ENCODE measurements at regions not wholly inside any gene's neighbourhood (a gene's known extent, or its start where the extent isn't known, plus 50 kb on each side); places are given as distances from the start of the nearest gene placed in this dataset.
A peak's percentile ranks its signal among the peaks of the same experiment; 100 is the strongest.

DNA sequence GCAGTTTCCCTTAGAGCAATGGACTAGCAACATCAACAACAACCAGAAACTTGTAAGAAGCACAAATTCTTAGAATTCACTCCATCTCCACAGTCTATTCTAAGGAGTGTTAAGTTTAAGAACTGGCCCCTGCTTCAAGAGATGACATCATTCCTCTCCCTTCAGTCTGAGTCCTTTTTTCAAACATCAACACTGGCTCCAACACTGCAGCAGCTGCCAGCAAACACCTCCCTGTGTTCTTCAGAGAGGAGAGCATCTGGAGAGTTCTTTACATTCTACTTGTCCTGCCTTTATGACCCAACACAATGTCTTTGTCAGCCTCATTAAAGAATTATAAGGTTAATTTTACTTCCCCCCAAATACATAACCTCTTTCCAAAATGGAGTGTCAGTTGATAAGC lies 122.3 kb downstream of the HNMT start:
- Histone ChIP-seq H3K27me3 (replicated peaks; ENCODE audit: insufficient read depth) (no peaks in the 10 kb centered on the region), H3K36me3 (no peaks in the 10 kb centered on the region), H3K4me3 (no peak overlapping the region), H3K9me3 (no peaks in the 10 kb centered on the region), H3K4me1 (replicated peaks) (no peaks in the 10 kb centered on the region), H3K27ac (no peak overlapping the region)
- intact Hi-C loops (cut with DNase I): no loop called here
- TF ChIP-seq POLR2A (IDR thresholded peaks at IDR 0.05) (no peak), POLR2AphosphoS5 (IDR thresholded peaks at IDR 0.05) (no peak)
- TF ChIP-seq, protein P1, sequence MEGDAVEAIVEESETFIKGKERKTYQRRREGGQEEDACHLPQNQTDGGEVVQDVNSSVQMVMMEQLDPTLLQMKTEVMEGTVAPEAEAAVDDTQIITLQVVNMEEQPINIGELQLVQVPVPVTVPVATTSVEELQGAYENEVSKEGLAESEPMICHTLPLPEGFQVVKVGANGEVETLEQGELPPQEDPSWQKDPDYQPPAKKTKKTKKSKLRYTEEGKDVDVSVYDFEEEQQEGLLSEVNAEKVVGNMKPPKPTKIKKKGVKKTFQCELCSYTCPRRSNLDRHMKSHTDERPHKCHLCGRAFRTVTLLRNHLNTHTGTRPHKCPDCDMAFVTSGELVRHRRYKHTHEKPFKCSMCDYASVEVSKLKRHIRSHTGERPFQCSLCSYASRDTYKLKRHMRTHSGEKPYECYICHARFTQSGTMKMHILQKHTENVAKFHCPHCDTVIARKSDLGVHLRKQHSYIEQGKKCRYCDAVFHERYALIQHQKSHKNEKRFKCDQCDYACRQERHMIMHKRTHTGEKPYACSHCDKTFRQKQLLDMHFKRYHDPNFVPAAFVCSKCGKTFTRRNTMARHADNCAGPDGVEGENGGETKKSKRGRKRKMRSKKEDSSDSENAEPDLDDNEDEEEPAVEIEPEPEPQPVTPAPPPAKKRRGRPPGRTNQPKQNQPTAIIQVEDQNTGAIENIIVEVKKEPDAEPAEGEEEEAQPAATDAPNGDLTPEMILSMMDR (IDR thresholded peaks at IDR 0.05): no peak
- no peak for DNase-seq (ENCODE audit: low spot score)

DNA sequence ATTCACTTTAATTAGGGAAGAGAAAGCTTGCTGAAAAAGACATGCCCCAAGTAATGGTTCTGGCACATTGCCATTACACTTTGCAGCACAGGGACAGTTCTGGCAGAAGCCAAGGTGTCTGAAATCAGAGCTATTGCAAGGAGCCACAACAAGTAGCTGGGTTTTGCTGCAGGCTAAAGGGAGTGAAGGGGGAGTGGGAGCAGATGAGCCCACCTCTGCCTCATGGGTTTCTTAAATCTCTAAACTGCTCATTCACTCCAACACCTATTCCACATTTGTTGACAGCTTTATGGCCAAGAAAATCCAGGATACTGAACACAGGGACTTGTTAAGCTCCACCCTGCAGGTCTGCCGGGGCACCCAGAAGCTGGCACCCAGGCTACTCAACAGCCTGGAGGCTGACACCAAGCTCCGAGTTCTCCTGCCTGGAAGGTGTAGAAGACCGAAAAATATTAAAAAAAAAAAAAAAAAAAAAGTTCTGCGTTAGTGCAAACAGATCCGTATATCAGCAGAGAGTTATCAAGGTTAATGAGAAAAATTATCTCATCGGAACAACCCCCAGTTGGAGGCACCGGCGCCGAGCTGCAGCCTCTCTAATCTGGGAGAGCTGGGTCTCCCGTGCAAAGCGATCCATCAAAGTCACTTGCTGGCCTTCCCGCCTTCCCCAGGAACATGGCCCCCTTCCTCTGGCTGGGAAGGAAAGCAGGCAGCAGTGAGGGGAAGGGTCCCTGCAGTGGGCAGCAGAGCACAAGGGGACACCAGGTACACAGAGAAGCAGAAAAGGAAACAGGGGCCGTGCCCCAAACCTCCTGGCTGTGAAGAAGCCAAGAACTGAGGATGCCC lies 123.7 kb downstream of the HNMT start:
- WGBS: 40% methylated on average over 13 of the region's 13 CpGs
- no peak overlapping the region for H3K4me3 ChIP-seq
- DNase-seq (ENCODE audit: low spot score): peak; percentile 12

DNA sequence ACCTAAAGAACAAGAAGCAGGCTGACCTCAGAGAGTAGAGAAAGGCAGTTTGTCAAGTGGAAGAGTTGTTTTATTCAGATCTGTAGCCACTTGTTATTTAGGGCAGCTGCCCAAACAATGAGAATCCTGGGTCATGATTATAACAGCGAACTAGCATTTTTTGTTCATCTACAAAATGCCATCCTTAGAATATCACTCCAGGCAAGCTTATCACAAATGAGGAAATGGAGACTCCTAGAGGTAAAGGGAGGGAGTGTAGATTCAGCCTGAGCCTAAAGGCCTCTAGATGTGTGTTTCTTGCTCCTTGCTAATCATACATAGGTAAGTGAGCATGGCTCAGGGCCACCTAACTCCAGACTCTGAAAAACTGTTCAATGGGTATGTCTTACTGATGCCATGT lies 126.1 kb downstream of the HNMT start:
- H3K4me1 ChIP-seq (replicated peaks): no peaks in the 10 kb centered on the region
- H3K4me3 ChIP-seq: no peak overlapping the region
- no peaks in the 10 kb centered on the region for H3K27me3 ChIP-seq (replicated peaks; ENCODE audit: insufficient read depth)
- H3K9me3 ChIP-seq: no peaks in the 10 kb centered on the region
- DNase-seq (ENCODE audit: low spot score): peak; percentile 13
- H3K36me3 ChIP-seq: no peaks in the 10 kb centered on the region
- intact Hi-C loops (cut with DNase I): no loop called here
- TF ChIP-seq, protein P1 (IDR thresholded peaks at IDR 0.05): peak in 3 of 4 experiments; percentile 47 to 63 (median 60)
- no peak for TF ChIP-seq POLR2AphosphoS5 (IDR thresholded peaks at IDR 0.05)
- TF ChIP-seq POLR2A (IDR thresholded peaks at IDR 0.05): no peak
- 92% methylated on average over 1 of the region's 1 CpG for WGBS
- H3K27ac ChIP-seq: no peak overlapping the region

More for the DNA sequence above, 123.7 kb downstream of the HNMT start:
- TF ChIP-seq, protein P1 (IDR thresholded peaks at IDR 0.05): no peak
- TF ChIP-seq POLR2AphosphoS5 (IDR thresholded peaks at IDR 0.05): no peak
- no peak for TF ChIP-seq POLR2A (IDR thresholded peaks at IDR 0.05)
- no peaks in the 10 kb centered on the region for H3K27me3 ChIP-seq (replicated peaks; ENCODE audit: insufficient read depth)
- intact Hi-C loops (cut with DNase I): no loop called here
- H3K36me3 ChIP-seq: no peaks in the 10 kb centered on the region
- H3K27ac ChIP-seq: no peak overlapping the region
- H3K4me1 ChIP-seq (replicated peaks): no peaks in the 10 kb centered on the region
- no peaks in the 10 kb centered on the region for H3K9me3 ChIP-seq

DNA sequence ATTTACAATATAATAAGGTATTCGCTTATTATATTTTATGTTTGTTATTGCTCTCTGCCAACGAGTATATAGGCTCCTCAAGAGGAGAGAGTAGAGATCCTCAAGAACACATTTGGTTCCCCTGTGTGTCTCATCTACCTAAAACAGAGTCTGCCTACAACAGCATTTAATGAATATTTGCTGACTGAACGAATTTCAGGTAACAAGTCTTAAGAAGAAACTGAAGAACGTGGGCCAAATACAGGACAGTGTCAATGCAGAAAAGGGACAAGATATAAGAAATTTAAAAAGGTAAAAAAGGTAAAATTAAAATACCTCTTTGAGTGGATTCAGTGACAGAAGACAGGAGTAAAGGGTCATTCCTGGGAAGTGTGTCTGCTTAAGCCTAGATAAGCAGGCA lies 129.2 kb downstream of the HNMT start:
- no peaks in the 10 kb centered on the region for H3K4me1 ChIP-seq (replicated peaks)
- H3K36me3 ChIP-seq: no peaks in the 10 kb centered on the region
- H3K27ac ChIP-seq: no peak overlapping the region
- H3K27me3 ChIP-seq (replicated peaks; ENCODE audit: insufficient read depth): no peaks in the 10 kb centered on the region
- WGBS: 91% methylated on average over 4 of the region's 4 CpGs
- H3K4me3 ChIP-seq: no peak overlapping the region
- intact Hi-C loops (cut with DNase I): no loop called here
- no peak for DNase-seq (ENCODE audit: low spot score)
- TF ChIP-seq POLR2A (IDR thresholded peaks at IDR 0.05): no peak
- no peak for TF ChIP-seq POLR2AphosphoS5 (IDR thresholded peaks at IDR 0.05)
- TF ChIP-seq, protein P1 (IDR thresholded peaks at IDR 0.05): no peak
- H3K9me3 ChIP-seq: no peaks in the 10 kb centered on the region

DNA sequence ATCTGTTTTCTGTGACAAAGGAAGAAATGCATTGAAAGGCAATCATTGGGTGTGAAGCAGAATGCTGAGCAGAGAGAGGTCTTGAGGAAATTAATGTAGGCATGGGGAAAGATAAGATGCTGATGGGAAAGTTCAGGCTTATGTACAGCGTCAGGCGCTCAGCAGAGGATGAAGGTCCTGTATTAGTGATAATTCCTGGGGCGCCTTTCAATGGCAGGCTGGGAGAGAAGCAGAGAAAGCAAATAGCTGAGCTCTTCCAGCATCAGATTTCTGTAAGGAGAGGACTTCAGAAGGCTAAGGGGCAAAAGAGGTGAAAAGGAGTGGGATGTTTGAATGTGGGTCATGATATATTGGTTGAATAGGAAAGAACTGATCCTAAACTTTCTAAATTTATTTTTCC lies 129.8 kb downstream of the HNMT start:
- TF ChIP-seq, protein P1 (IDR thresholded peaks at IDR 0.05): no peak
- TF ChIP-seq POLR2AphosphoS5 (IDR thresholded peaks at IDR 0.05) (no peak), POLR2A (IDR thresholded peaks at IDR 0.05) (no peak)
- H3K36me3 ChIP-seq: no peaks in the 10 kb centered on the region
- no peak overlapping the region for H3K27ac ChIP-seq
- WGBS: 97% methylated on average over 3 of the region's 3 CpGs
- H3K4me3 ChIP-seq: no peak overlapping the region
- no peaks in the 10 kb centered on the region for H3K9me3 ChIP-seq
- H3K4me1 ChIP-seq (replicated peaks): no peaks in the 10 kb centered on the region
- no peak for DNase-seq (ENCODE audit: low spot score)
- H3K27me3 ChIP-seq (replicated peaks; ENCODE audit: insufficient read depth): no peaks in the 10 kb centered on the region
- intact Hi-C loops (cut with DNase I): no loop called here
